ENCODE measurements at regions not wholly inside any gene's neighbourhood (a gene's known extent, or its start where the extent isn't known, plus 50 kb on each side); places are given as distances from the start of the nearest gene placed in this dataset.
A peak's percentile ranks its signal among the peaks of the same experiment; 100 is the strongest.

- Histone ChIP-seq H3K4me3 (no peak overlapping the region), H3K4me1 (replicated peaks in 1 of 2) (no peaks in the 10 kb centered on the region), H3K27ac (no peak overlapping the region), H3K36me3 (replicated peaks in 1 of 2) (no peaks in the 10 kb centered on the region), H3K9me3 (replicated peaks in 1 of 3) (no peaks in the 10 kb centered on the region), H3K27me3 (no peaks in the 10 kb centered on the region)
- DNase-seq, result no peak
- TF ChIP-seq CTCF (IDR thresholded peaks at IDR 0.05) (no peak), POLR2A (IDR thresholded peaks at IDR 0.05) (no peak)
- intact Hi-C loops (cut with DNase I), result no loop called here
These were observed 102.7 kb upstream of the SDK1 start for GRCh38 chr7:3198316-3198715.

DNA sequence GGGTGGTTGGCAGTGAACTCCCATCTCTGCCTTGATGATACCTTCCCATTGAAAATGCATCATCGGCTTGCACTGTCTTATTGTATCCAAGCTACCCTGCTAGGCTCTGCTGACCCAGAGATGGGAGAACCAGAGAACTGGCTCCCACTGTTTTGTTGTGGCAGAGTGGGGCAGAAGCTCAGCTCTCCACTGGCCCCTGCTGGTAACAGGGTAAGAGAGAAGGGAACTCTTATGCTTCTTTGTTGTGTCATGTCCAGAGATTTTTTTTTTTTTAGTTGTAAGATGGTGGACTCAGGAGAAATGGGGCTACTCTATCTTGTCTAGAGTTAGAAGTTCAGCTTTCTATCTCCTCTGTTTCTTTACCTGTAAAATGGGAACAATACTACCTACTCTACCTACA, 100.5 kb upstream of the SDK1 start:
- H3K4me3 ChIP-seq, result no peak overlapping the region
- no peak overlapping the region for H3K27ac ChIP-seq
- H3K4me1 ChIP-seq (replicated peaks in 1 of 2), result no peaks in the 10 kb centered on the region
- DNase-seq, result peak in 2 of 7 donors; percentile 9 to 52
- TF ChIP-seq POLR2A (IDR thresholded peaks at IDR 0.05) (no peak), CTCF (IDR thresholded peaks at IDR 0.05) (peak in 1 of 6 experiments; percentile 22)
- H3K36me3 ChIP-seq (replicated peaks in 1 of 2), result no peaks in the 10 kb centered on the region
- 90 to 100% (median 100%) methylated on average over 1 of the region's 1 CpG; no CpG with 5 or more reads in 1 of the 4 donors for WGBS, 4 donors
- H3K9me3 ChIP-seq (replicated peaks in 1 of 3), result no peaks in the 10 kb centered on the region
- intact Hi-C loops (cut with DNase I), result no loop called here
- no peaks in the 10 kb centered on the region for H3K27me3 ChIP-seq

DNA sequence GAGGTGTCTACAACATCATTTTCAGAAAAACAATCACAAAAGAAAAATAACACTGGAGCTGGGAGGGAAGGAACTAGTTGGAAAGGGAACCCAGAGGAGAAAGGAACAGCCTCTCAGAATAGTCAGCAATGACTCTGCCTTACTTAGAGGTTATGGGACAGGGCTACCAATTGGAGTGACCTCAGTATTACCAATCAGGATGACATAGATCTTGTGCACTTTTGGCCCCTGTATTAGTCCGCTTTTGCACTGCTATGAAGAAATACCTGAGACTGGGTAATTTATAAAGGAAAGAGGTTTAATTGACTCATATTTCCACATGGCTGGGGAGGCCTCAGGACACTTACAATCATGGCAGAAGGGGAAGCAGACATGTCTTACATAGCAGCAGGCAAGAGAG, 99.7 kb upstream of the SDK1 start:
- Histone ChIP-seq H3K4me1 (replicated peaks in 1 of 2) (no peaks in the 10 kb centered on the region), H3K4me3 (no peak overlapping the region), H3K36me3 (replicated peaks in 1 of 2) (no peaks in the 10 kb centered on the region), H3K9me3 (replicated peaks in 1 of 3) (no peaks in the 10 kb centered on the region), H3K27me3 (no peaks in the 10 kb centered on the region), H3K27ac (no peak overlapping the region)
- peak in 1 of 7 donors; percentile 3 for DNase-seq
- TF ChIP-seq CTCF (IDR thresholded peaks at IDR 0.05) (no peak), POLR2A (IDR thresholded peaks at IDR 0.05) (no peak)
- WGBS, 4 donors, result 36 to 86% (median 66%) methylated on average over 1 of the region's 1 CpG
- intact Hi-C loops (cut with DNase I), result no loop called here

GRCh38 chr7:3201937-3202710, 98.9 kb upstream of the SDK1 start:
- no peak overlapping the region for H3K27ac ChIP-seq
- no peak overlapping the region for H3K4me3 ChIP-seq
- peak in 2 of 7 donors; percentile 5 to 42 for DNase-seq
- no peaks in the 10 kb centered on the region for H3K4me1 ChIP-seq (replicated peaks in 1 of 2)
- H3K27me3 ChIP-seq, result no peaks in the 10 kb centered on the region
- WGBS, 4 donors, result 68 to 80% (median 74%) methylated on average over 4 to 6 of the region's 6 CpGs
- intact Hi-C loops (cut with DNase I), result no loop called here
- H3K9me3 ChIP-seq (replicated peaks in 1 of 3), result no peaks in the 10 kb centered on the region
- TF ChIP-seq POLR2A (IDR thresholded peaks at IDR 0.05) (no peak), CTCF (IDR thresholded peaks at IDR 0.05) (no peak)
- H3K36me3 ChIP-seq (replicated peaks in 1 of 2), result no peaks in the 10 kb centered on the region
